Activated CD4-positive, alpha-beta T cell treated with anti-CD3 and anti-CD28 coated beads for 48 hours (primary cell): ENCODE measurements at regions not wholly inside any gene's neighbourhood (a gene's known extent, or its start where the extent isn't known, plus 50 kb on each side); places are given as distances from the start of the nearest gene placed in this dataset.
"Not testable (repeated sequence)": the region's sequence is repeated elsewhere in the genome, so short reads cannot be mapped to it uniquely, and the experiment has no call there.

Experiments
- DNase-seq: peaks from one replicate; pipeline ENCODE4 v3.0.0-alpha.2; 2020

- DNase-seq: no peak
Observed at GRCh38 chr4:174183259-174183658, 100.2 kb downstream of the FBXO8 start.

GRCh38 chr4:174181827-174182226 lies 101.6 kb downstream of the FBXO8 start:
- DNase-seq: no peak

GRCh38 chr4:174177536-174177935 lies 105.9 kb downstream of the FBXO8 start:
- DNase-seq: no peak

GRCh38 chr4:174175836-174176235 lies 107.6 kb downstream of the FBXO8 start:
- DNase-seq: not testable (repeated sequence)

GRCh38 chr4:174173360-174173759 lies 110.1 kb downstream of the FBXO8 start:
- no peak for DNase-seq

GRCh38 chr4:174172274-174172673 lies 111.2 kb downstream of the FBXO8 start:
- DNase-seq: no peak

GRCh38 chr4:174170906-174171305 lies 112.6 kb downstream of the FBXO8 start:
- DNase-seq: no peak

GRCh38 chr4:174170091-174170490 lies 113.4 kb downstream of the FBXO8 start:
- DNase-seq: no peak

- DNase-seq: no peak
Observed at GRCh38 chr4:174157106-174157607, 126.3 kb downstream of the FBXO8 start.

GRCh38 chr4:174156239-174156826 lies 127.1 kb downstream of the FBXO8 start:
- no peak for DNase-seq

GRCh38 chr4:174154215-174154854 lies 129.1 kb downstream of the FBXO8 start:
- DNase-seq: no peak

GRCh38 chr4:174152717-174153466 lies 130.6 kb downstream of the FBXO8 start:
- no peak for DNase-seq

GRCh38 chr4:174147863-174148262 lies 135.6 kb downstream of the FBXO8 start:
- no peak for DNase-seq

- no peak for DNase-seq
Observed at GRCh38 chr4:174144106-174144505, 139.4 kb downstream of the FBXO8 start.

- no peak for DNase-seq
Observed at GRCh38 chr4:174141876-174142275, 141.6 kb downstream of the FBXO8 start.

- no peak for DNase-seq
Observed at GRCh38 chr4:174138616-174139015, 144.9 kb downstream of the FBXO8 start.

GRCh38 chr4:174137698-174138097 lies 145.8 kb downstream of the FBXO8 start:
- DNase-seq: no peak

GRCh38 chr4:174135936-174136406 lies 147.5 kb downstream of the FBXO8 start:
- DNase-seq: no peak

GRCh38 chr4:174135530-174135929 lies 147.9 kb downstream of the FBXO8 start:
- DNase-seq: no peak

- no peak for DNase-seq
Observed at GRCh38 chr4:174134361-174134760, 149.1 kb downstream of the FBXO8 start.

GRCh38 chr4:174133551-174133950 lies 149.9 kb downstream of the FBXO8 start:
- DNase-seq: no peak

- DNase-seq: no peak
Observed at GRCh38 chr4:174131901-174132300, 151.6 kb downstream of the FBXO8 start.

GRCh38 chr4:174122705-174123104 lies 160.8 kb downstream of the FBXO8 start:
- no peak for DNase-seq
